ENCODE measurements at regions not wholly inside any gene's neighbourhood (a gene's known extent, or its start where the extent isn't known, plus 50 kb on each side); places are given as distances from the start of the nearest gene placed in this dataset.

DNA sequence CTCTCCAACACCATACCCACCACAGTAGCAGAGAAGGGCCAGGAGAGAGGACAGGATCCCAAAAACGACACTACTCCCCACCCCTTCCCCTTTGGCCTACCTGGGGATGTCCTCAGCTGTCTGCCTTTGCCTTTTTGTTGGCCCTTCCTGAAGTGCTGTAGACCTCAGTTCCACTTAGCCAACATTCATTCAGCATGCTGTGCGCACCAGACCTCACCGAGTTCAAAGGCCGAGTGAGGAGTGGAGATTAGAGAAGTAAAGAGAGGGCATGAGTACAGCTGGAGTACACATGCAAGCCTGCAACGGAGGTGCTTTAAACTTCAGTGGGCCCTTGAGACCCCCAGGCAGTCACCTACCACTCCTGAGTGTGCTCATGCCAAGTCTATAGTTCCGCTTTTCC, 99.0 kb downstream of the TEX26 start:
- H3K4me3 ChIP-seq (ENCODE audit: low read length): no peak overlapping the region
- H3K9ac ChIP-seq (ENCODE audit: low read length): no peak overlapping the region
- no peaks in the 10 kb centered on the region for H3K36me3 ChIP-seq (replicated peaks; ENCODE audit: low read depth, low read length)
- H3K27me3 ChIP-seq (ENCODE audit: low read depth, low read length): peaks cover 85% of the 10 kb centered on the region
- H2AFZ ChIP-seq (ENCODE audit: low read depth, low read length): no peak overlapping the region
- H3K4me2 ChIP-seq (ENCODE audit: low read length): no peak overlapping the region
- H3K9me3 ChIP-seq (ENCODE audit: insufficient read depth, low read length): no peaks in the 10 kb centered on the region
- H3K27ac ChIP-seq (ENCODE audit: low read length): no peak overlapping the region
- H3K79me2 ChIP-seq (ENCODE audit: low read length): no peaks in the 10 kb centered on the region
- H3K4me1 ChIP-seq (ENCODE audit: low read length): no peaks in the 10 kb centered on the region
- H4K20me1 ChIP-seq (ENCODE audit: insufficient read depth, low read length): peaks cover 13% of the 10 kb centered on the region; the same call in 1 of the 2 replicates
- no peak for TF ChIP-seq EZH2phosphoT487 (IDR thresholded peaks at IDR 0.05; ENCODE audit: low read depth)
- TF ChIP-seq, protein P1, sequence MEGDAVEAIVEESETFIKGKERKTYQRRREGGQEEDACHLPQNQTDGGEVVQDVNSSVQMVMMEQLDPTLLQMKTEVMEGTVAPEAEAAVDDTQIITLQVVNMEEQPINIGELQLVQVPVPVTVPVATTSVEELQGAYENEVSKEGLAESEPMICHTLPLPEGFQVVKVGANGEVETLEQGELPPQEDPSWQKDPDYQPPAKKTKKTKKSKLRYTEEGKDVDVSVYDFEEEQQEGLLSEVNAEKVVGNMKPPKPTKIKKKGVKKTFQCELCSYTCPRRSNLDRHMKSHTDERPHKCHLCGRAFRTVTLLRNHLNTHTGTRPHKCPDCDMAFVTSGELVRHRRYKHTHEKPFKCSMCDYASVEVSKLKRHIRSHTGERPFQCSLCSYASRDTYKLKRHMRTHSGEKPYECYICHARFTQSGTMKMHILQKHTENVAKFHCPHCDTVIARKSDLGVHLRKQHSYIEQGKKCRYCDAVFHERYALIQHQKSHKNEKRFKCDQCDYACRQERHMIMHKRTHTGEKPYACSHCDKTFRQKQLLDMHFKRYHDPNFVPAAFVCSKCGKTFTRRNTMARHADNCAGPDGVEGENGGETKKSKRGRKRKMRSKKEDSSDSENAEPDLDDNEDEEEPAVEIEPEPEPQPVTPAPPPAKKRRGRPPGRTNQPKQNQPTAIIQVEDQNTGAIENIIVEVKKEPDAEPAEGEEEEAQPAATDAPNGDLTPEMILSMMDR (IDR thresholded peaks at IDR 0.05; ENCODE audit: low read depth, low read length): no peak

DNA sequence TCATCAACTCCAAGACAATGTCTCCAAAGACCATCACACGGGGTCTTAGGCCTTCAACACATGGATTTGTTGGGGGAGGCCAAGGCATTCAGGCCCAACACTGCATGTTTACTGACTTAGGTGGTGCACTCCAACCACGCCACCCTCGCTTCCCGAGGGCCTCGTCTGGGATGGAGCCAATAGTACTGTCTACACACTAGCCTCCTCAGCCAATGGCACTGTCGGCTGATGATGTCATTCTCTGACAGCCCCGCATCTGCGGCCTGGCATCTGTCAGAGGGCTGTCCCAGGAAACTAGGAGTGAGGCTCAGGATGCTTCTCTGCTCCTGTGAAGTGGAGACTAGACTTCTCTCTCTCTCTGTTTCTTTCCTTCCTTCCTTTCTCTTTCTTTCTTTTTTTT, 96.6 kb downstream of the TEX26 start:
- TF ChIP-seq, protein P1 (IDR thresholded peaks at IDR 0.05; ENCODE audit: low read depth, low read length): no peak
- no peak for TF ChIP-seq EZH2phosphoT487 (IDR thresholded peaks at IDR 0.05; ENCODE audit: low read depth)
- H2AFZ ChIP-seq (ENCODE audit: low read depth, low read length): no peak overlapping the region
- no peaks in the 10 kb centered on the region for H3K79me2 ChIP-seq (ENCODE audit: low read length)
- H3K27me3 ChIP-seq (ENCODE audit: low read depth, low read length): peaks cover 79% of the 10 kb centered on the region
- no peak overlapping the region for H3K4me3 ChIP-seq (ENCODE audit: low read length)
- no peaks in the 10 kb centered on the region for H3K9me3 ChIP-seq (ENCODE audit: insufficient read depth, low read length)
- H3K4me2 ChIP-seq (ENCODE audit: low read length): no peak overlapping the region
- H3K9ac ChIP-seq (ENCODE audit: low read length): no peak overlapping the region
- no peaks in the 10 kb centered on the region for H3K36me3 ChIP-seq (replicated peaks; ENCODE audit: low read depth, low read length)
- H3K4me1 ChIP-seq (ENCODE audit: low read length): no peaks in the 10 kb centered on the region
- H3K27ac ChIP-seq (ENCODE audit: low read length): no peak overlapping the region
- H4K20me1 ChIP-seq (ENCODE audit: insufficient read depth, low read length): peaks cover 9% of the 10 kb centered on the region; the same call in 1 of the 2 replicates

DNA sequence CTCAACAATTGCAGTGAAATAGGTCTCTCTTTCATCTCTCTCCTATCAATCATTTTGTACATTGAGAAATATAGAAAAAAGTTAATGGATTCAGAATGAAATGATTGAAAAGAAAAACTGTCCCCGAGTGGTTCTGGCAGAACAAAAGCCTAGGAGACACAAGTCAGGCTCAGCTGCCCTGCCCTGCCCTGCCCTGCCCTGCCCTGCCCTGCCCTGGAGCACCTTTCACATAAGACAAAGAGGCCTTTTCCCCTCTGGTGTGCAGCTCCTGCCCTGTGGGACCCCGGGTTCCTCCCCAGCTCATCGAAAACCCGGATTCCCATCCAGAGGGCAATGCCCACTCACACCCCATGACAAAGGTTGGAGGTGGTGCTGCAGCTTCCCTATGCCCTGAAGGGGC, 94.7 kb downstream of the TEX26 start:
- Histone ChIP-seq H3K36me3 (replicated peaks; ENCODE audit: low read depth, low read length) (no peaks in the 10 kb centered on the region), H3K79me2 (ENCODE audit: low read length) (no peaks in the 10 kb centered on the region), H3K9me3 (ENCODE audit: insufficient read depth, low read length) (no peaks in the 10 kb centered on the region), H3K4me3 (ENCODE audit: low read length) (no peak overlapping the region), H3K4me1 (ENCODE audit: low read length) (no peaks in the 10 kb centered on the region), H2AFZ (ENCODE audit: low read depth, low read length) (no peak overlapping the region), H3K4me2 (ENCODE audit: low read length) (no peak overlapping the region), H3K27ac (ENCODE audit: low read length) (no peak overlapping the region), H3K27me3 (ENCODE audit: low read depth, low read length) (peaks cover 83% of the 10 kb centered on the region), H4K20me1 (ENCODE audit: insufficient read depth, low read length) (peaks cover 5% of the 10 kb centered on the region; the same call in 1 of the 2 replicates), H3K9ac (ENCODE audit: low read length) (no peak overlapping the region)
- no peak for TF ChIP-seq EZH2phosphoT487 (IDR thresholded peaks at IDR 0.05; ENCODE audit: low read depth)
- TF ChIP-seq, protein P1 (IDR thresholded peaks at IDR 0.05; ENCODE audit: low read depth, low read length): no peak

Measured in OCI-LY3 (cell line).